ENCODE measurements at regions not wholly inside any gene's neighbourhood (a gene's known extent, or its start where the extent isn't known, plus 50 kb on each side); places are given as distances from the start of the nearest gene placed in this dataset.
A peak's percentile ranks its signal among the peaks of the same experiment; 100 is the strongest.
"Not testable (repeated sequence)": the region's sequence is repeated elsewhere in the genome, so short reads cannot be mapped to it uniquely, and the experiment has no call there.

GRCh38 chr21:33993286-33994231 lies 78.0 kb upstream of the ATP5PO start:
- DNase-seq, result peak; percentile 50

- not testable (repeated sequence) for DNase-seq
Measured at GRCh38 chr21:33992412-33992811, 76.8 kb upstream of the ATP5PO start.

GRCh38 chr21:33991133-33991532 lies 75.5 kb upstream of the ATP5PO start:
- DNase-seq, result no peak

GRCh38 chr21:33989440-33989839 lies 73.8 kb upstream of the ATP5PO start:
- no peak for DNase-seq

- DNase-seq, result no peak
Measured at GRCh38 chr21:33988237-33989017, 72.8 kb upstream of the ATP5PO start.

- DNase-seq, result no peak
Measured at GRCh38 chr21:33987461-33987860, 71.9 kb upstream of the ATP5PO start.

- no peak for DNase-seq
Measured at GRCh38 chr21:33985117-33986050, 69.8 kb upstream of the ATP5PO start.

- DNase-seq, result no peak
Measured at GRCh38 chr21:33984021-33984481, 68.4 kb upstream of the ATP5PO start.

GRCh38 chr21:33981391-33982101 lies 65.9 kb upstream of the ATP5PO start:
- no peak for DNase-seq

GRCh38 chr21:33980276-33980916 lies 64.8 kb upstream of the ATP5PO start:
- DNase-seq, result peak; percentile 65

GRCh38 chr21:33978585-33978984 lies 63.0 kb upstream of the ATP5PO start:
- DNase-seq, result no peak

- DNase-seq, result no peak
Measured at GRCh38 chr21:33977721-33978369, 62.2 kb upstream of the ATP5PO start.

- DNase-seq, result no peak
Measured at GRCh38 chr21:33977017-33977720, 61.6 kb upstream of the ATP5PO start.

GRCh38 chr21:33976082-33977016 lies 60.7 kb upstream of the ATP5PO start:
- peak; percentile 90 for DNase-seq

- DNase-seq, result peak; percentile 87
Measured at GRCh38 chr21:33975548-33976081, 60.0 kb upstream of the ATP5PO start.

- DNase-seq, result no peak
Measured at GRCh38 chr21:33974513-33975468, 59.2 kb upstream of the ATP5PO start.

GRCh38 chr21:33973268-33973667 lies 57.7 kb upstream of the ATP5PO start:
- no peak for DNase-seq
